GM12864 (cell line): ENCODE measurements at regions not wholly inside any gene's neighbourhood (a gene's known extent, or its start where the extent isn't known, plus 50 kb on each side); places are given as distances from the start of the nearest gene placed in this dataset.
"Not testable (repeated sequence)": the region's sequence is repeated elsewhere in the genome, so short reads cannot be mapped to it uniquely, and the experiment has no call there.

Experiments
- DNase-seq: peaks from one replicate; pipeline ENCODE4 v3.0.0-alpha.2; 2011; ENCODE audit warnings: low read depth
- H3K4me3 ChIP-seq: 2 replicates; pipeline ENCODE4 v1.5.1; 2011; ENCODE audit warnings: mild to moderate bottlenecking, low read depth, low read length, control low read depth
- CTCF ChIP-seq: IDR thresholded peaks from 2 replicates; pipeline ENCODE4 v1.5.1; 2011; ENCODE audit warnings: low read depth, mild to moderate bottlenecking, moderate library complexity, low read length, control low read depth, inconsistent platforms; ENCODE audit errors: missing control alignments

GRCh38 chr11:29623144-29623722 is 393.6 kb downstream of the KCNA4 start:
- DNase-seq: no peak
- no peak for TF ChIP-seq CTCF
- H3K4me3 ChIP-seq: no peak overlapping the region

- TF ChIP-seq CTCF: no peak
- DNase-seq: no peak
- no peak overlapping the region for H3K4me3 ChIP-seq
Observed at GRCh38 chr11:29616611-29617010, 400.2 kb downstream of the KCNA4 start.

- no peak for DNase-seq
- TF ChIP-seq CTCF: no peak
- H3K4me3 ChIP-seq: no peak overlapping the region
Observed at GRCh38 chr11:29612423-29612822, 404.4 kb downstream of the KCNA4 start.

GRCh38 chr11:29606330-29607031 is 410.3 kb downstream of the KCNA4 start:
- DNase-seq: no peak
- H3K4me3 ChIP-seq: no peak overlapping the region
- no peak for TF ChIP-seq CTCF

GRCh38 chr11:29600151-29600575 is 416.7 kb downstream of the KCNA4 start:
- not testable (repeated sequence) for H3K4me3 ChIP-seq, DNase-seq

GRCh38 chr11:29584342-29584741 is 432.5 kb downstream of the KCNA4 start:
- no peak overlapping the region for H3K4me3 ChIP-seq
- DNase-seq: no peak
- TF ChIP-seq CTCF: no peak

GRCh38 chr11:29578806-29579205 is 438.0 kb downstream of the KCNA4 start:
- H3K4me3 ChIP-seq: no peak overlapping the region
- DNase-seq: no peak
- no peak for TF ChIP-seq CTCF
